SU-DHL-6 (cell line): ENCODE measurements at regions not wholly inside any gene's neighbourhood (a gene's known extent, or its start where the extent isn't known, plus 50 kb on each side); places are given as distances from the start of the nearest gene placed in this dataset.

Experiments used
- H2AFZ ChIP-seq: fragments of 200-600 bp; sonication (generic); 2 replicates; pipeline ENCODE4 v1.6.1; 2014; ENCODE audit warnings: low read depth, mild to moderate bottlenecking, moderate library complexity, mixed read lengths, antibody characterized with exemption, low read length; ENCODE audit not compliant: severe bottlenecking
- H3F3A ChIP-seq: fragments of 200-600 bp; shearing (Covaris generic); 2 replicates; pipeline ENCODE4 v1.6.0; 2016; ENCODE audit warnings: antibody characterized with exemption, mild to moderate bottlenecking; ENCODE audit not compliant: insufficient read depth
- H3K27ac ChIP-seq: fragments of 200-600 bp; sonication (generic); 2 replicates; pipeline ENCODE4 v1.5.1; 2016; ENCODE audit warnings: low read depth, mild to moderate bottlenecking, low read length, moderate library complexity, mixed read lengths
- H3K27me3 ChIP-seq: fragments of 200-600 bp; sonication (generic), shearing (Covaris generic); 2 replicates; pipeline ENCODE4 v1.6.0; 2014; ENCODE audit warnings: mild to moderate bottlenecking, low read length
- H3K36me3 ChIP-seq: fragments of 200-600 bp; sonication (generic); 2 replicates; pipeline ENCODE4 v1.6.1; 2014; ENCODE audit warnings: mild to moderate bottlenecking, low read length, mixed read lengths
- H3K4me2 ChIP-seq: fragments of 300-600, 200-600 bp; shearing (Covaris generic), sonication (generic); 2 replicates; pipeline ENCODE4 v1.6.0; 2014; ENCODE audit warnings: low read length, low read depth, mild to moderate bottlenecking; ENCODE audit not compliant: poor library complexity, severe bottlenecking
- H3K4me3 ChIP-seq: fragments of 200-600 bp; sonication (generic); 2 replicates; pipeline ENCODE4 v1.5.1; 2014; ENCODE audit warnings: antibody characterized with exemption, low read length, mild to moderate bottlenecking, mixed read lengths; ENCODE audit not compliant: insufficient read depth, poor library complexity, severe bottlenecking
- H3K79me2 ChIP-seq: fragments of 200-600 bp; sonication (generic); 2 replicates; pipeline ENCODE4 v1.6.1; 2014; ENCODE audit warnings: mild to moderate bottlenecking, low read length, moderate library complexity; ENCODE audit not compliant: insufficient read depth
- H3K9ac ChIP-seq: fragments of 200-600 bp; sonication (generic); 2 replicates; pipeline ENCODE4 v1.7.0; 2014; ENCODE audit warnings: mild to moderate bottlenecking, low read length
- H3K9me2 ChIP-seq: fragments of 200-600 bp; sonication (generic); replicated peaks from 2 replicates; pipeline ENCODE4 v1.6.1; 2014; ENCODE audit warnings: low read length; ENCODE audit not compliant: insufficient read depth
- H3K9me3 ChIP-seq: fragments of 200-600 bp; sonication (generic); 2 replicates; pipeline ENCODE4 v1.6.1; 2014; ENCODE audit warnings: low read length, mixed read lengths; ENCODE audit not compliant: insufficient read depth
- H4K20me1 ChIP-seq: fragments of 200-600 bp; sonication (generic); 2 replicates; pipeline ENCODE4 v1.6.1; 2014; ENCODE audit warnings: low read depth, mild to moderate bottlenecking, antibody characterized with exemption, low read length, moderate library complexity, mixed read lengths
- EZH2phosphoT487 ChIP-seq: fragments of 200-600 bp; sonication (generic), shearing (Covaris generic); conservative IDR thresholded peaks from 2 replicates; pipeline ENCODE4 v1.6.1; 2018; ENCODE audit warnings: mild to moderate bottlenecking, antibody characterized with exemption, low read length, moderate library complexity, mixed read lengths
- TF ChIP-seq, protein P1 (sequence below): fragments of 200-600 bp; sonication (generic); IDR thresholded peaks from one replicate; pipeline ENCODE4 v1.5.1; 2017; ENCODE audit warnings: antibody characterized with exemption, mild to moderate bottlenecking, low read length, moderate library complexity; ENCODE audit not compliant: insufficient read depth, poor library complexity, severe bottlenecking

GRCh38 chrX:79266702-79267101 lies 100.4 kb downstream of the ITM2A start:
- TF ChIP-seq EZH2phosphoT487 = no peak
- TF ChIP-seq, protein P1, sequence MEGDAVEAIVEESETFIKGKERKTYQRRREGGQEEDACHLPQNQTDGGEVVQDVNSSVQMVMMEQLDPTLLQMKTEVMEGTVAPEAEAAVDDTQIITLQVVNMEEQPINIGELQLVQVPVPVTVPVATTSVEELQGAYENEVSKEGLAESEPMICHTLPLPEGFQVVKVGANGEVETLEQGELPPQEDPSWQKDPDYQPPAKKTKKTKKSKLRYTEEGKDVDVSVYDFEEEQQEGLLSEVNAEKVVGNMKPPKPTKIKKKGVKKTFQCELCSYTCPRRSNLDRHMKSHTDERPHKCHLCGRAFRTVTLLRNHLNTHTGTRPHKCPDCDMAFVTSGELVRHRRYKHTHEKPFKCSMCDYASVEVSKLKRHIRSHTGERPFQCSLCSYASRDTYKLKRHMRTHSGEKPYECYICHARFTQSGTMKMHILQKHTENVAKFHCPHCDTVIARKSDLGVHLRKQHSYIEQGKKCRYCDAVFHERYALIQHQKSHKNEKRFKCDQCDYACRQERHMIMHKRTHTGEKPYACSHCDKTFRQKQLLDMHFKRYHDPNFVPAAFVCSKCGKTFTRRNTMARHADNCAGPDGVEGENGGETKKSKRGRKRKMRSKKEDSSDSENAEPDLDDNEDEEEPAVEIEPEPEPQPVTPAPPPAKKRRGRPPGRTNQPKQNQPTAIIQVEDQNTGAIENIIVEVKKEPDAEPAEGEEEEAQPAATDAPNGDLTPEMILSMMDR = no peak
- H3K27ac ChIP-seq = no peak overlapping the region
- no peaks in the 10 kb centered on the region for H4K20me1 ChIP-seq
- H3K79me2 ChIP-seq = no peaks in the 10 kb centered on the region
- H3F3A ChIP-seq = no peaks in the 10 kb centered on the region
- no peaks in the 10 kb centered on the region for H3K36me3 ChIP-seq
- no peak overlapping the region for H3K4me3 ChIP-seq
- no peak overlapping the region for H3K4me2 ChIP-seq
- H3K27me3 ChIP-seq = no peaks in the 10 kb centered on the region
- no peak overlapping the region for H3K9ac ChIP-seq
- H2AFZ ChIP-seq = no peak overlapping the region
- H3K9me2 ChIP-seq = no peaks in the 10 kb centered on the region
- H3K9me3 ChIP-seq = no peaks in the 10 kb centered on the region

GRCh38 chrX:79263550-79263949 lies 103.6 kb downstream of the ITM2A start:
- Histone ChIP-seq H3F3A (no peaks in the 10 kb centered on the region), H3K9ac (no peak overlapping the region), H3K27me3 (no peaks in the 10 kb centered on the region), H4K20me1 (no peaks in the 10 kb centered on the region), H3K9me2 (no peaks in the 10 kb centered on the region), H3K79me2 (no peaks in the 10 kb centered on the region), H3K9me3 (no peaks in the 10 kb centered on the region), H3K27ac (no peak overlapping the region), H3K36me3 (no peaks in the 10 kb centered on the region), H3K4me2 (no peak overlapping the region), H3K4me3 (no peak overlapping the region), H2AFZ (no peak overlapping the region)
- no peak for TF ChIP-seq EZH2phosphoT487

- peak overlapping the region; percentile 56 for H3K4me2 ChIP-seq
- no peak overlapping the region for H3K4me3 ChIP-seq
- no peaks in the 10 kb centered on the region for H3F3A ChIP-seq
- H2AFZ ChIP-seq = no peak overlapping the region
- no peaks in the 10 kb centered on the region for H3K79me2 ChIP-seq
- no peaks in the 10 kb centered on the region for H3K9me3 ChIP-seq
- no peaks in the 10 kb centered on the region for H3K9me2 ChIP-seq
- no peaks in the 10 kb centered on the region for H3K27me3 ChIP-seq
- TF ChIP-seq EZH2phosphoT487 = no peak
- TF ChIP-seq, protein P1 = no peak
- H3K27ac ChIP-seq = peak overlapping the region; percentile 55
- H3K36me3 ChIP-seq = no peaks in the 10 kb centered on the region
- no peaks in the 10 kb centered on the region for H4K20me1 ChIP-seq
- H3K9ac ChIP-seq = peak overlapping the region; percentile 31; the same call in 1 of the 2 replicates
Observed at GRCh38 chrX:79259073-79259689, 108.0 kb downstream of the ITM2A start.

GRCh38 chrX:79243691-79244090 lies 99.2 kb downstream of the GPR174 start:
- Histone ChIP-seq H3F3A (no peaks in the 10 kb centered on the region), H3K4me2 (no peak overlapping the region), H3K9me2 (no peaks in the 10 kb centered on the region), H3K9ac (no peak overlapping the region), H3K79me2 (no peaks in the 10 kb centered on the region), H3K9me3 (no peaks in the 10 kb centered on the region), H2AFZ (no peak overlapping the region), H3K27me3 (no peaks in the 10 kb centered on the region), H3K4me3 (no peak overlapping the region), H4K20me1 (no peaks in the 10 kb centered on the region), H3K27ac (no peak overlapping the region), H3K36me3 (no peaks in the 10 kb centered on the region)
- TF ChIP-seq, protein P1 = no peak
- TF ChIP-seq EZH2phosphoT487 = no peak
